MM.1S (cell line): ENCODE measurements at regions not wholly inside any gene's neighbourhood (a gene's known extent, or its start where the extent isn't known, plus 50 kb on each side); places are given as distances from the start of the nearest gene placed in this dataset.

Source experiments
- DNase-seq: peaks from one replicate; pipeline ENCODE4 v3.0.0-alpha.2; 2015
- H2AFZ ChIP-seq: fragments of 300-600 bp; sonication (generic); 2 replicates; pipeline ENCODE4 v1.6.0; 2016; ENCODE audit warnings: antibody characterized with exemption, low read length
- H3F3A ChIP-seq: fragments of 300-600 bp; sonication (generic); 2 replicates; pipeline ENCODE4 v1.6.1; 2016; ENCODE audit warnings: mild to moderate bottlenecking, antibody characterized with exemption, low read length, moderate library complexity, mixed read lengths; ENCODE audit not compliant: insufficient read depth
- H3K27ac ChIP-seq: fragments of 300-600 bp; sonication (generic); 2 replicates; pipeline ENCODE4 v1.5.1; 2016; ENCODE audit warnings: mild to moderate bottlenecking, low read length
- H3K27me3 ChIP-seq: fragments of 300-600 bp; sonication (generic); replicated peaks from 2 replicates; pipeline ENCODE4 v1.6.0; 2016; ENCODE audit warnings: low read length; ENCODE audit not compliant: insufficient read depth
- H3K36me3 ChIP-seq: fragments of 300-600 bp; sonication (generic); replicated peaks from 2 replicates; pipeline ENCODE4 v1.6.1; 2016; ENCODE audit warnings: mild to moderate bottlenecking, low read length, mixed read lengths; ENCODE audit not compliant: insufficient read depth
- H3K4me1 ChIP-seq: fragments of 300-600 bp; sonication (generic); 2 replicates; pipeline ENCODE4 v1.6.1; 2016; ENCODE audit warnings: low read length, mixed read lengths
- H3K4me2 ChIP-seq: fragments of 300-600 bp; sonication (generic); 2 replicates; pipeline ENCODE4 v1.6.0; 2016; ENCODE audit warnings: low read depth, low read length
- H3K4me3 ChIP-seq: fragments of 300-600 bp; sonication (generic); 2 replicates; pipeline ENCODE4 v1.5.1; 2016; ENCODE audit warnings: low read length, mixed read lengths
- H3K79me2 ChIP-seq: fragments of 300-600 bp; sonication (generic); 2 replicates; pipeline ENCODE4 v1.6.1; 2016; ENCODE audit warnings: mixed run types, low read length, mixed read lengths
- H3K9ac ChIP-seq: fragments of 300-600 bp; sonication (generic); 2 replicates; pipeline ENCODE4 v1.6.1; 2016; ENCODE audit warnings: low read length, mixed read lengths
- H3K9me2 ChIP-seq: fragments of 300-600 bp; sonication (generic); replicated peaks from 2 replicates; pipeline ENCODE4 v1.6.1; 2016; ENCODE audit warnings: mild to moderate bottlenecking, low read length, mixed read lengths; ENCODE audit not compliant: insufficient read depth
- H3K9me3 ChIP-seq: fragments of 300-600 bp; sonication (generic); replicated peaks from 2 replicates; pipeline ENCODE4 v1.6.1; 2016; ENCODE audit warnings: mild to moderate bottlenecking, low read length, mixed read lengths; ENCODE audit not compliant: insufficient read depth
- H4K20me1 ChIP-seq: fragments of 300-600 bp; sonication (generic); 2 replicates; pipeline ENCODE4 v1.6.1; 2016; ENCODE audit warnings: mild to moderate bottlenecking, low read length, moderate library complexity, mixed read lengths; ENCODE audit not compliant: insufficient read depth
- EZH2 ChIP-seq: fragments of 300-600 bp; sonication (generic); optimal IDR thresholded peaks from 2 replicates; pipeline ENCODE3; 2017; ENCODE audit warnings: low read depth, mild to moderate bottlenecking, antibody characterized with exemption, low read length, mixed read lengths
- EZH2phosphoT487 ChIP-seq: fragments of 300-600 bp; sonication (generic); IDR thresholded peaks from 2 replicates; pipeline ENCODE4 v1.6.1; 2018; ENCODE audit warnings: antibody characterized with exemption, low read length
- TF ChIP-seq, protein P1 (sequence below): fragments of 300-600 bp; sonication (generic); IDR thresholded peaks from 2 replicates; pipeline ENCODE4 v1.5.1; 2016; ENCODE audit warnings: antibody characterized with exemption, low read length, mixed read lengths

GRCh38 chr6:54515713-54516112 lies 207.5 kb downstream of the TINAG start:
- no peak overlapping the region for H3K9ac ChIP-seq
- H3K79me2 ChIP-seq = no peaks in the 10 kb centered on the region
- TF ChIP-seq EZH2 = no peak
- no peak for TF ChIP-seq EZH2phosphoT487
- TF ChIP-seq, protein P1, sequence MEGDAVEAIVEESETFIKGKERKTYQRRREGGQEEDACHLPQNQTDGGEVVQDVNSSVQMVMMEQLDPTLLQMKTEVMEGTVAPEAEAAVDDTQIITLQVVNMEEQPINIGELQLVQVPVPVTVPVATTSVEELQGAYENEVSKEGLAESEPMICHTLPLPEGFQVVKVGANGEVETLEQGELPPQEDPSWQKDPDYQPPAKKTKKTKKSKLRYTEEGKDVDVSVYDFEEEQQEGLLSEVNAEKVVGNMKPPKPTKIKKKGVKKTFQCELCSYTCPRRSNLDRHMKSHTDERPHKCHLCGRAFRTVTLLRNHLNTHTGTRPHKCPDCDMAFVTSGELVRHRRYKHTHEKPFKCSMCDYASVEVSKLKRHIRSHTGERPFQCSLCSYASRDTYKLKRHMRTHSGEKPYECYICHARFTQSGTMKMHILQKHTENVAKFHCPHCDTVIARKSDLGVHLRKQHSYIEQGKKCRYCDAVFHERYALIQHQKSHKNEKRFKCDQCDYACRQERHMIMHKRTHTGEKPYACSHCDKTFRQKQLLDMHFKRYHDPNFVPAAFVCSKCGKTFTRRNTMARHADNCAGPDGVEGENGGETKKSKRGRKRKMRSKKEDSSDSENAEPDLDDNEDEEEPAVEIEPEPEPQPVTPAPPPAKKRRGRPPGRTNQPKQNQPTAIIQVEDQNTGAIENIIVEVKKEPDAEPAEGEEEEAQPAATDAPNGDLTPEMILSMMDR = no peak
- DNase-seq = no peak
- no peaks in the 10 kb centered on the region for H3K9me2 ChIP-seq
- no peaks in the 10 kb centered on the region for H4K20me1 ChIP-seq
- no peak overlapping the region for H3K4me3 ChIP-seq
- H2AFZ ChIP-seq = no peak overlapping the region
- no peak overlapping the region for H3K27ac ChIP-seq
- H3K36me3 ChIP-seq = no peaks in the 10 kb centered on the region
- H3K27me3 ChIP-seq = no peaks in the 10 kb centered on the region
- H3K4me2 ChIP-seq = no peak overlapping the region
- H3K4me1 ChIP-seq = no peaks in the 10 kb centered on the region
- no peaks in the 10 kb centered on the region for H3K9me3 ChIP-seq
- no peaks in the 10 kb centered on the region for H3F3A ChIP-seq

DNA sequence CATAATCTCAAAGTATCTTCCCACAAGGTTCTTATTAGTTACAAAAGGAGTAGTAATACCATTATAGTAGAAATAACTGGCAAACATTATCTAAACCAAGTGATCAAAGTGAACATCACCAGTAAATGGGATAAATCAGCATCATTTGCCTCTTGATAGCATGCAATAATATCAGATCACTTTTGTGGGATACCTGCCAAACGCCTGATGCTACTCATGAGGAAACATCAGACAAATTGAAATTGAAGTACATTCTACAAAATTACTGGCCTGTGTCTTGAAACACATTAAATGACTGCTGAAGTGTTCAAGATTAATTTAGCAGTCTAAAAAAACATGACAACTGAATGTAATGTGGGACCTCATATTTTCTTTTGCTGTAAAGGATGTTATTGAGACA lies 208.1 kb downstream of the TINAG start:
- TF ChIP-seq EZH2phosphoT487 = no peak
- TF ChIP-seq, protein P1 = no peak
- TF ChIP-seq EZH2 = no peak
- Histone ChIP-seq H3K9me3 (no peaks in the 10 kb centered on the region), H4K20me1 (no peaks in the 10 kb centered on the region), H3K36me3 (no peaks in the 10 kb centered on the region), H3K4me2 (no peak overlapping the region), H3K4me1 (no peaks in the 10 kb centered on the region), H3K9me2 (no peaks in the 10 kb centered on the region), H2AFZ (no peak overlapping the region), H3K27ac (no peak overlapping the region), H3K27me3 (no peaks in the 10 kb centered on the region), H3F3A (no peaks in the 10 kb centered on the region), H3K4me3 (no peak overlapping the region), H3K79me2 (no peaks in the 10 kb centered on the region), H3K9ac (no peak overlapping the region)
- no peak for DNase-seq

DNA sequence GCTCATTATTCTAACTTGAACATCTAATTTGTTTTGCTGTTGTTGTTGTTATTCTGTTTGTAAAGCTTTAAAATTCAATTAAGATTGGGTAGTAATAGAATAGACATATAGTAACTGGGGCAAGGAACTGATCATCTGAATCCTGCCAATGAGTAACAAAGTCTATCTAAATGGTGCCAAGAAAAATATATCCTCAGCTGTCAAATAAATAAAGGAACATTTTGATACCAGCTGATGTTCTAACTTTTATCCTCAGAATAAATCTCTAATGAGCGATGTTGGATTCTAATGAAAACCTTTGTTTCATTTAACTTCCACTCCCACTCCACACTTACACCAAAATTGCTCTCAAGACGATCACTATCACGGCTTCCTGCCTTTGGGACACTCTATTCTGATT lies 210.9 kb downstream of the TINAG start:
- Histone ChIP-seq H3K9me3 (no peaks in the 10 kb centered on the region), H3K9ac (no peak overlapping the region), H3K36me3 (no peaks in the 10 kb centered on the region), H3K9me2 (no peaks in the 10 kb centered on the region), H3K27me3 (no peaks in the 10 kb centered on the region), H3K4me1 (no peaks in the 10 kb centered on the region), H3K79me2 (no peaks in the 10 kb centered on the region), H2AFZ (no peak overlapping the region), H3K4me3 (no peak overlapping the region), H3F3A (no peaks in the 10 kb centered on the region), H3K27ac (no peak overlapping the region), H3K4me2 (no peak overlapping the region), H4K20me1 (no peaks in the 10 kb centered on the region)
- TF ChIP-seq, protein P1 = no peak
- TF ChIP-seq EZH2 (no peak), EZH2phosphoT487 (no peak)
- no peak for DNase-seq

- Histone ChIP-seq H3K9me2 (no peaks in the 10 kb centered on the region), H2AFZ (no peak overlapping the region), H3K9me3 (no peaks in the 10 kb centered on the region), H3K4me1 (no peaks in the 10 kb centered on the region), H3F3A (no peaks in the 10 kb centered on the region), H3K4me2 (no peak overlapping the region), H3K79me2 (no peaks in the 10 kb centered on the region), H3K27ac (no peak overlapping the region), H3K27me3 (no peaks in the 10 kb centered on the region), H3K4me3 (no peak overlapping the region), H4K20me1 (no peaks in the 10 kb centered on the region), H3K9ac (no peak overlapping the region), H3K36me3 (no peaks in the 10 kb centered on the region)
- no peak for DNase-seq
- no peak for TF ChIP-seq EZH2phosphoT487
- no peak for TF ChIP-seq EZH2
- TF ChIP-seq, protein P1 = no peak
Observed at GRCh38 chr6:54525731-54526130, 217.5 kb downstream of the TINAG start.
